GM19023 (cell line): ENCODE measurements at regions not wholly inside any gene's neighbourhood (a gene's known extent, or its start where the extent isn't known, plus 50 kb on each side); places are given as distances from the start of the nearest gene placed in this dataset.
A peak's percentile ranks its signal among the peaks of the same experiment; 100 is the strongest.

Source experiments
- ATAC-seq: cut with Tn5 transposase; IDR thresholded peaks from one replicate; pipeline ENCODE4 v1.9.1; 2021; ENCODE audit warnings: mild to moderate bottlenecking, moderate library complexity; ENCODE audit not compliant: unreplicated experiment

DNA sequence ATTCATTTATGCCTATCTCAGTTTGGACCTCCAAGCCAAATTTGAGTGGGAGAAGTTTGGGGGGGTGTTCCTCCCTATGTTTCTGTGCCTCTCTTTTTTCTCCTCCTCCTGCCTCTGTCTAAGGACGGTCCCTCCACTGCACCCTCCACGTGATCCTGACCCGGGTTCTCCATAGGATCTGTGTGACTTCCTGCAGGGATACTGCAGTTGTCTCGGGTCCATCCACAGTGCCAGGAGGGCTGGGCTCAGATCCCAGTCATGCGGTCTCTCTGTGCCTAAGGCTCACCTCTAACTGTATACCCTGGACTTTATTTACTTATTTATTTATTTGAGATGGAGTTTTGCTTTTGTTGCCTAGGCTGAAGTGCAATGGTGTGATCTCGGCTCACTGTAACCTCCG lies 1354.5 kb downstream of the BRD1 start:
- no peak for ATAC-seq

DNA sequence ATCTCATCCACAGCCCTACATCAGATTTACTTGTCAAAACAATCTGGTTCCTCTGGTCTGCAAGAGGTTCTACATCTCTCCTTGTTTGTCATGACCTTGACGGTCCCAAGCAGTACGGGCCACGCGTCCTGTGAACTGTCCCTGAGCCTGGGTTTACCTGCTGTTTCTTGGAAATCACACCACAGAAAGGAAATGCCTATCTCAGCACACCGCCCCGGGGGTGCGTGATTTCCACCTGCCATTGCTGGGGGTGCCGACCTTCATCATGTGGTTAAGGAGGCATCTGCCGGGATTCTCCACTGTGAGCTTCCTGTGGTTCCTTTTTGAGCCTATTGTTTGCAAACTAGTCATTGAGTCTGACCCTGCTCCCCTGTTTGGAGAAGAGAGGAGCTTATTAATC lies 1363.4 kb downstream of the BRD1 start:
- no peak for ATAC-seq

- no peak for ATAC-seq
These were observed 1367.5 kb downstream of the BRD1 start for GRCh38 chr22:48459859-48460823.

- no peak for ATAC-seq
These were observed 1368.4 kb downstream of the BRD1 start for GRCh38 chr22:48459259-48459658.

GRCh38 chr22:48456449-48456848 lies 1371.2 kb downstream of the BRD1 start:
- no peak for ATAC-seq

- no peak for ATAC-seq
These were observed 1373.8 kb downstream of the BRD1 start for GRCh38 chr22:48453751-48454485.

- no peak for ATAC-seq
These were observed 1374.5 kb downstream of the BRD1 start for GRCh38 chr22:48453171-48453570.

DNA sequence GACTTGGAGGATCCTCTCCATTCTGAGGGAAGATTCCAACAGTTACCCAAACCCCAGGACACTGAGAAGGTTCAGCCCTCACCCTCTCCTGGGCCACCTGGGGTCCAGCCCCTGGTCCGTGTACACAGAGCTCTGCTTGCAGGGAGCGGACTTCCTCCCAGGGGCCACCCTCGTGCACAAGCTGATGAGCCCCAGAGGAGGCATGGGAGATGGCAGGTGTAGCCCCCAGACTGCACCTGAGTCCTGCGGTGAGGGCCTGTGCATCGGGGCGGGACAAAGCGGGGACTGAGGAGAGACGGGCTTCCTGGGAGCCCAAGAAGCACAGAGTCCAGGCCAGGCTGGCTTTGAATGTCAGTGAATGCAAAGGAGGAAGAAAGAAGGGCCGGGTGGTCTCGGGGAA lies 1374.9 kb downstream of the BRD1 start:
- no peak for ATAC-seq

GRCh38 chr22:48451891-48452290 lies 1375.8 kb downstream of the BRD1 start:
- ATAC-seq: no peak

- ATAC-seq: no peak
These were observed 1377.4 kb downstream of the BRD1 start for GRCh38 chr22:48450188-48450825.

GRCh38 chr22:48449466-48450187 lies 1378.0 kb downstream of the BRD1 start:
- no peak for ATAC-seq

GRCh38 chr22:48448821-48449220 lies 1378.9 kb downstream of the BRD1 start:
- ATAC-seq: no peak

GRCh38 chr22:48445113-48445827 lies 1382.4 kb downstream of the BRD1 start:
- ATAC-seq: no peak

- peak; percentile 55 for ATAC-seq
These were observed 1383.2 kb downstream of the BRD1 start for GRCh38 chr22:48444320-48445112.

DNA sequence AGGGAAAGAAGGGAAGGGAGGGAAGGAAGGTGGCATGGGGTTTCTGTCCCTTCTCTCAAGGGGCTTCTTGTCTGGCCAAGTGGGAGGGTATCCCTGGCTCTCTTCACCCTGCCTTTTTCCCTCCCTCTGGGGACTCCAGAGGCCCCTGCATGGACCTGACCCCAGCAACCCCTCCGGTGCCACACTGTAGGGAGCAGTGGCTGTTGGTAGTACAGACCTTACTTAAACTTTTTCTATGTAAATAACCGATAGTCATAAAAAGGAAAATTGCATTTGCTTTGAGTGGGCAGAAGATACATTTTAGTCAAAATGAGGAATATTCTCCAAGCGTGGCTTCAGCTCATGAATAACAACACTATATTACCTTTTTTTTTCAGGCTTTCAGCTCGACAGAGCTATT lies 1384.0 kb downstream of the BRD1 start:
- ATAC-seq: no peak

DNA sequence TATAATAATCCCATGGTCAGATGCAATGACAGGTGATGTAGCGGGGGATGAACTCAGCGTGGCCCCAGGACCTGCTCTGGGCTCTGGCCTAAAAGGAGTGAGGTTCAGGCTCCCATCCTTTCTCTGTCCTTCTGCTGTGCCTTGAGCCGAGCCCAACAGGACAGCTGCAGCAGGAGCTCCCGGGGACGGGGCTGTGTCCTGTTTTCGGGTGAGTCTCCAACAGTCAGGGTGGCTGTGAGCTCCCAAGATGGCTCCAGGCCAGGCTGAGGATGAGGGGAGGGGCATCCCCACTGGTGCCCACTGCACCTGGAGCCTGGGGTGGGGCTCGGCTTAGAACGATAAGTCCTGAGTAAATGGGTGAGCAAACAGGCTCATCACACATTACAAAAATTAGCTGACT lies 1385.0 kb downstream of the BRD1 start:
- no peak for ATAC-seq

GRCh38 chr22:48441553-48441850 lies 1386.2 kb downstream of the BRD1 start:
- ATAC-seq: no peak

- no peak for ATAC-seq
These were observed 1386.8 kb downstream of the BRD1 start for GRCh38 chr22:48440673-48441552.

- no peak for ATAC-seq
These were observed 1387.5 kb downstream of the BRD1 start for GRCh38 chr22:48440176-48440575.
